ENCODE measurements at regions not wholly inside any gene's neighbourhood (a gene's known extent, or its start where the extent isn't known, plus 50 kb on each side); places are given as distances from the start of the nearest gene placed in this dataset.

GRCh38 chr2:66753660-66754059, 318.7 kb downstream of the MEIS1 start:
- Histone ChIP-seq H2AK5ac (ENCODE audit: low read depth, low read length) (no peak overlapping the region), H2BK15ac (ENCODE audit: low read depth, low read length) (no peak overlapping the region), H3K9me3 (ENCODE audit: control insufficient read depth, insufficient read depth, low read length) (no peaks in the 10 kb centered on the region), H2BK120ac (ENCODE audit: low read depth, low read length) (no peak overlapping the region), H2BK20ac (ENCODE audit: low read depth, low read length) (no peak overlapping the region), H3K18ac (ENCODE audit: low read depth, low read length) (no peak overlapping the region), H3K4ac (ENCODE audit: low read depth, low read length) (no peak overlapping the region), H4K8ac (ENCODE audit: low read depth in 2 of 2, low read length in 2 of 2) (no peak overlapping the region), H3K4me1 (ENCODE audit: control insufficient read depth, insufficient read depth, low read length) (no peaks in the 10 kb centered on the region), H3K14ac (replicated peaks; ENCODE audit: low read depth, low read length) (no peak overlapping the region), H3K9ac (ENCODE audit: low read depth, low read length) (no peak overlapping the region), H2AK9ac (replicated peaks; ENCODE audit: low read depth, low read length, poor library complexity) (no peak overlapping the region), H3K79me1 (ENCODE audit: low read depth in 1 of 2, low read length in 2 of 2) (no peaks in the 10 kb centered on the region), H3K4me2 (ENCODE audit: low read depth, low read length) (no peak overlapping the region), H2AFZ (replicated peaks; ENCODE audit: low read length, poor library complexity) (no peak overlapping the region), H3K27me3 (ENCODE audit: control insufficient read depth, insufficient read depth, low read length) (no peaks in the 10 kb centered on the region), H3K27ac (ENCODE audit: insufficient read depth, low read length) (no peak overlapping the region), H3K36me3 (ENCODE audit: control insufficient read depth, insufficient read depth, low read length) (no peaks in the 10 kb centered on the region), H3K23ac (ENCODE audit: low read depth, low read length) (no peak overlapping the region), H3K4me3 (ENCODE audit: insufficient read depth, low read depth, low read length) (no peak overlapping the region), H2BK5ac (ENCODE audit: low read depth, low read length, poor library complexity, severe bottlenecking) (no peak overlapping the region), H3K9me1 (ENCODE audit: insufficient read depth, low read length) (no peaks in the 10 kb centered on the region), H4K20me1 (ENCODE audit: insufficient read depth, low read length) (no peaks in the 10 kb centered on the region), H4K5ac (ENCODE audit: low read depth, low read length) (no peak overlapping the region), H3K56ac (ENCODE audit: extremely low read depth, insufficient read depth, low read length) (no peak overlapping the region), H4K91ac (ENCODE audit: insufficient read depth, low read depth, low read length) (no peak overlapping the region)
- no peak for TF ChIP-seq CEBPB (IDR thresholded peaks at IDR 0.05; ENCODE audit: low read depth, low read length)
- DNase-seq (no peak), ATAC-seq (ENCODE audit: low read depth) (no peak)
- intact Hi-C loops (cut with micrococcal nuclease), result loop anchor here (5.0 kb wide), 1 partner anchor 369 kb away; no protein-coding TSS in a partner anchor
- ChIA-PET POLR2A (ENCODE audit: unreplicated experiment) (no interaction called here), CTCF (no interaction called here)
- no TSS peak for BruUV-seq (replicated peaks)
- in situ Hi-C loops (cut with MboI; ENCODE audit: low sequenced_read_pairs), result no loop called here
- no CpG with 5 or more reads among the region's 3 CpGs for WGBS, 2 experiments (ENCODE audit: extremely low coverage in 2 of 2, insufficient read length in 1 of 2)
- dilution Hi-C loops (cut with HindIII; ENCODE audit: low sequenced_read_pairs, unreplicated experiment), result no loop called here

Data from IMR-90 (cell line).